ENCODE measurements at regions not wholly inside any gene's neighbourhood (a gene's known extent, or its start where the extent isn't known, plus 50 kb on each side); places are given as distances from the start of the nearest gene placed in this dataset.

GRCh38 chrX:43000121-43000520 is 222.2 kb upstream of the PPP1R2C start:
- Histone ChIP-seq H3K27ac (ENCODE audit: extremely low read depth, low read depth, low read length) (no peak overlapping the region), H3K9me3 (ENCODE audit: control insufficient read depth, insufficient read depth, low read depth, low read length) (no peaks in the 10 kb centered on the region), H3K4me3 (ENCODE audit: low read depth, low read length) (no peak overlapping the region), H3K4me1 (ENCODE audit: control insufficient read depth, insufficient read depth, low read length) (no peaks in the 10 kb centered on the region), H3K36me3 (ENCODE audit: control insufficient read depth in 2 of 2, insufficient read depth in 1 of 2, low read length in 2 of 2) (no peaks in the 10 kb centered on the region)
- TF ChIP-seq ZBTB44 (tag by site-specific recombination; IDR thresholded peaks at IDR 0.05) = no peak
- no peak for TF ChIP-seq ZNF112 (tag by site-specific recombination; IDR thresholded peaks at IDR 0.05)
- TF ChIP-seq ZBTB49 (tag by site-specific recombination; IDR thresholded peaks at IDR 0.05; ENCODE audit: low read depth) = no peak
- TF ChIP-seq ZNF791 (tag by site-specific recombination; IDR thresholded peaks at IDR 0.05) = no peak
- ChIA-PET CTCF (no interaction called here), POLR2A (no interaction called here)

GRCh38 chrX:43002526-43003203 is 224.7 kb upstream of the PPP1R2C start:
- Histone ChIP-seq H3K36me3 (ENCODE audit: control insufficient read depth in 2 of 2, insufficient read depth in 1 of 2, low read length in 2 of 2) (no peaks in the 10 kb centered on the region), H3K4me3 (ENCODE audit: low read depth, low read length) (no peak overlapping the region), H3K27ac (ENCODE audit: extremely low read depth, low read depth, low read length) (no peak overlapping the region), H3K9me3 (ENCODE audit: control insufficient read depth, insufficient read depth, low read depth, low read length) (no peaks in the 10 kb centered on the region), H3K4me1 (ENCODE audit: control insufficient read depth, insufficient read depth, low read length) (no peaks in the 10 kb centered on the region)
- ChIA-PET CTCF (no interaction called here), POLR2A (no interaction called here)
- no peak for TF ChIP-seq ZNF133 (tag by site-specific recombination; IDR thresholded peaks at IDR 0.05)
- no peak for TF ChIP-seq ZNF302 (tag by site-specific recombination; IDR thresholded peaks at IDR 0.05; ENCODE audit: low read depth)
- no peak for TF ChIP-seq ZNF843 (tag by site-specific recombination; IDR thresholded peaks at IDR 0.05)
- TF ChIP-seq AEBP2 (tag by site-specific recombination; IDR thresholded peaks at IDR 0.05; ENCODE audit: borderline replicate concordance) = no peak
- TF ChIP-seq SALL2 (tag by site-specific recombination; IDR thresholded peaks at IDR 0.05; ENCODE audit: borderline replicate concordance) = no peak
- no peak for TF ChIP-seq ZNF362 (tag by site-specific recombination; IDR thresholded peaks at IDR 0.05)
- no peak for TF ChIP-seq ZNF768 (tag by site-specific recombination; IDR thresholded peaks at IDR 0.05)
- TF ChIP-seq ZNF660 (tag by site-specific recombination; IDR thresholded peaks at IDR 0.05) = no peak
- no peak for TF ChIP-seq KLF8 (tag by site-specific recombination; IDR thresholded peaks at IDR 0.05)
- TF ChIP-seq ZNF626 (tag by site-specific recombination; IDR thresholded peaks at IDR 0.05) = no peak
- TF ChIP-seq ZFP69B (tag by site-specific recombination; IDR thresholded peaks at IDR 0.05) = no peak
- no peak for TF ChIP-seq ZNF704 (tag by site-specific recombination; IDR thresholded peaks at IDR 0.05)
- no peak for TF ChIP-seq PRDM10 (tag by site-specific recombination; IDR thresholded peaks at IDR 0.05)
- no peak for TF ChIP-seq ZNF280C (tag by site-specific recombination; IDR thresholded peaks at IDR 0.05)
- TF ChIP-seq HOXC10 (CRISPR knock-in tag; IDR thresholded peaks at IDR 0.05) = no peak
